NCI-H2196 (cell line): ENCODE measurements at regions not wholly inside any gene's neighbourhood (a gene's known extent, or its start where the extent isn't known, plus 50 kb on each side); places are given as distances from the start of the nearest gene placed in this dataset.
"Not testable (repeated sequence)": the region's sequence is repeated elsewhere in the genome, so short reads cannot be mapped to it uniquely, and the experiment has no call there.

Experiments used
- DNase-seq: peaks from one replicate; lab custom pipeline; 2025; ENCODE audit not compliant: unreplicated experiment; lab: John Stamatoyannopoulos, UW

DNA sequence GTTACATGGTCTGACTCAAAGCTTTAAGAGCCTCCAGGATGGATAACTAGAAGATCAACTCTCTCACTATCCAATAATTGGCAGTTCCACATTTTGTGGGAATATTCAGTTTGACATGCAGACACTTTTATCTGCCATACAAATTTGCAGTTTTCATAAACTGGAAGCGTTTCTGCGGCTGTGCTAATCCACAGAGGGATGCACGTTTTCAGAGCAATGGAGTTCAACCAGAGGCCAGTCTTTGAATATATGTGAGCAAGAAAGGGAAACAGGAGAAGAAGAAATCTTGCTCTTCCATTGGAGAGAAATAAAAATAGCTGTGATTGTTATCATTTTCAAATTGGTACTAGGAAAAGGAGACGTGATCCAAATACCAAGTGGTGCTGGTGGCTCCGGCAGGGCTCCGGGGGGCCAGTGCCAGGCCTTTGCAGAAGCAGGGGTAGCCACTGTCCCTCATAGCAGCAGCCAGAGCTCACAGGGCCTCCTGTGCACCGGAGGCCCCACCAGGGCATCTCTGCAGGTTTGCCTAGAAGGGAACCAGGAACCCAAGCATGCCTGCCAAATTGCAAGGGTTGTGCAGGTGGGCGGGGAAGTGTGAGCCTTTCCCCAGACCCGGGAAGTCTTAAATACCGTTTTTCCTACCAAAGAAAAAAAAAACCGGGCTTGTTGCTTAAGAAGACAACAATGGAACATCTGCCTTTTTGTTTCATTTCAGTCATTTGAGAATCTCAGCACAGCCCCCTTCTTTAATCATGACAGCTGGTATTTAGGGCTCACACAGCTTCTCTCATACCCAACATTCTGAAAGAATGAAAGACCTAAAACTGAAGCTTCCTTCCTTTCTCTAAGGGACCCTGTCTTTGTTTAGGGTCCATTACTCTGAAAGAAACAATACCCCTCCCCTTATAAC is 791.1 kb upstream of the SOX11 start:
- DNase-seq: no peak

DNA sequence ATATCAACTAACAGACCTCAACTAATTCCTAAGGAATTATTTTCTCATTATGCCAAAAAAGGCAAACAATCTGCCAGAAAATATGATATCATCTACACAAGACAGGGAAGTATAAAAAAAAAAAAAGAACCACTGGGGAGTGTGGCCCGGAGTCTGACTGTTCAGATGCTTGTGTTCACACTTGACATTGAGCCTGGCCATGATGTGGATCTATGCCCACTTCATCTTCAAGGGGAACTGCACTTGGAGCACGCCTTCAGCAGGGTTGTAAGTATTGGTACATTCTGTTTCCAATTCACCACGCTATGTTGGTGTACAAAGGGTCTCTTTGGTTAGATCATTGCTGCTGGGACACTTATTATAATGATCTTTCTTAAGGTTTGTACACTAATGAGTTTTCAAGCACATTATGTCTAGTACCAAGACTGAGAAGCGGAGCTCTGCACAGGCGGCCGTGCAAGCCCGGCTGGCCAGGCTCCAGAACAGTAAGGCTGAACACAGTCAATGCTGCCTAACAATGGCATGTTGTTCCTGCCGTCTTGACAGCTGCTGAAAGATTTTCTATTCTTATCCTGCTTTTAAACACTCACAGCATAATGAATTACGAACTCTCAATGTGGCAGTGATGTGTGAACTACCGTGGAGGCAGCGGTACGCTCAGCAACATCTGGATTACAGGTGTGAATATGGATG is 788.4 kb upstream of the SOX11 start:
- no peak for DNase-seq

DNA sequence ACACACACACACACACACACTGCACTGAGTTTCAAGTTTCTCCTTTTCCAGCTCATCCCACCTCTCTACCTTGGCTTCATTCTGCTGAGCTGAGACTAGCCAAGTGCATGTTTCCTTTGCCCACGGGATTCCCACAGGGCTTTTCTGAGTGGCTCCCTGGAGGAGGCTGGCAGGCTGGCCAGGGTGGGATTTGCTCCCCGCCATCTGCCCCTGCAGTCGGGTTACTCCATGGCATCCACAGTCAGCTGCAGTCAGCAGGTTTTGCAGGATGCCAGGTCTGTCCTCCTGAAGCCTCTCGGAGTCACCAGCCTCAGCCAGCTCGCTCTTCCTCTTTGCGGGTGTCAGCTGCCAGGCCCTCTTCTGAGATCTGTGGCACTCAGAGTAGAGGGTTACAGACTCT is 783.7 kb upstream of the SOX11 start:
- no peak for DNase-seq

DNA sequence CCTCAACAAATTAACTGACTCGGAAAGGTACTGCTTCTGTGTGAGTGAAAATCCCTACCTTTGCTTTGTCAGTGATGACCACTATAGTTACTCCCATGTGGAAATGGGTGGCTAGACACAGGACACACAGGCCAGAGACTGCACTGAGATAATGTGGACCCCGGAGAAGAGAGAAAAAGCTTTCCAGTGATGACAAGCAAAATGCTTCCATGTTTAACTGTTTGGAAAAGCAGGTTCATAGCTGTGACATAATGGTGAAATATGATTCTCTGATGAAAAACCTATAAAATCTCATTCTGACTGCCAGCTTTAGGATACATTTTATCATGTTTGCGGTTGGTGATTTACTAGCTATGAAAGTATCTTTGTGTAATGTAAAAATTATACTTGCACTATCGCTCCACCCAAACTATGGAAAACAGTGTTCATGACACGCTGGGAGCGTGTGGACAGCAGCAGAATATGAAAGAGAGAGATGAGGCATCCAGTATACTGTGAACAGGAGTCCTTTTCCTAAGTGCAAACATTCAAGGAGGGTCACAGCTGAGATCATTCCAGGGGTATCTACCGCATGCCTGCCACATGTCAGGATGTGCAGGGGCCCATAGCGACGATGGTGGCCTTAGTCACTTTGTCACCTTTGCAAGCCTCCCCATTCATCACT is 782.7 kb upstream of the SOX11 start:
- no peak for DNase-seq

DNA sequence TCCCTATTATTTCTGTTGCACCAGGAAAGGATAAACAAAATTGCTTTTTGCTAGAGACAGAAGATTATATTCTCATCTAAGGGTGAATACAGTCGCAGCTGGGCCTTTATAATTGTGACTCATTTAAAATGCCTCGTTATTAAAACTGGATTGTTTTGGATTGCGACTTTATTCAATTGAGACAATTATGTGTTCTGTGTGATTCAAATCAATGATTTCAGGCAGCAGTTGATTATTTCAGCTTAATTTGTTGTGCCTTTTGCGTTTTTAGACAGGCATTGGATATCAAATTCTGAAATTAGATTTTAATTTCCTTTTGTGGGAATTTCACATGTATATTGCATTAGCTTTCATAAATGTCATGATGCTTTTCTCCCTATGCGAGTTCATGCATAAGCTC is 778.1 kb upstream of the SOX11 start:
- no peak for DNase-seq

DNA sequence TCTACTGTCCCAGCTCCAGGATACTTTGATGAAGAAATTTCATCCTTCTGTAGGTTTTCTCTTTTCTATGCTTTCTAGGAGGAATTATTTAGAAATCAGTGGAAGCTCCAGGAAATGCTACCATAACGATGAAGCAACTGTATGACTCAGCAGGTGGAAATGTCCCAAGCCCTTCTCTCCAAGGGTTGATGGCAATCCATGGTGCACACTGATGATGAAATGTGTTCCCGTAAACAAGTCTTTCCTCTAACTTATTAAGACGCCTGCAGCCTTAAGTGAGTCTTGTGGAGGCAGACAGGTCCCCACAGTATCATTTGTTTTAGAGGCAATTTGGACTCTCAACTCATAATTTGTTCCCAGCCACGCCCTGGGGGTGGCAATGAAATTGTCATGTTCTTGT is 777.6 kb upstream of the SOX11 start:
- no peak for DNase-seq

DNA sequence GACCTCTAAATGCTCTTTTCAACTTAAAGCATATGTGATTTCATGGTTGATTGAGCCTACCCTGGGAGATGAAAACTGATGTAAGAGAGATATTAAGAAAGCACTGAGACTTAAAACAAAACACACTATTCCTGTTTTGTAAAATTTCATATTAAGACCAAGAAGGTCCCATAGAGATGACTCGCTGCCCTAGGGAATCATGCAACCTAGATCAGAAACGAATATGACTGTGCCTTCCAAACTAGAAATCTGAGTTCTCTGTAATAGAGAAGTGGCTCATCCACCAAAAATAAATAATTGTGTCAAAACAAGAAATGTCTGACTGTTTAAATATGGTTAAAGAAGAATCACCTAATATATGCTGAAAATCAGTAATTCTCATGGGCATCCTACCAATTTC is 776.8 kb upstream of the SOX11 start:
- DNase-seq: no peak

DNA sequence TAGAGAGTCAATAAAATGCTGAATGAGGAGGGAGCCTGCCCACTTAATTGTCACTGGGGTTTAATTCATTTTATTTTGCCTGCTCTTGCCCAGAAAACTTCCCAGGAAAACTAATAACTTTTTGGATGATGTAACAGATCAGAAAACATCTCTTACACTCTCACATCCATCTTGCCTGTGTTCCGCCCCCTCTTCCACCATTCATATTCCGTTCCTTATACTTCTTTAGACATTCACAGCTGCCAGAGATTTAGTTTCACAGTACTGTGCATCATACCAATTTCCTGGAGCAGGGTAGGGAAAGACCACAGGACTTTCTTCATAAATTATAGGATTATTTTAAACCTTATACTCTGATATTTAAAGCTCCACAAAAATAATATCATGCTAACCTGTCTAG is 776.1 kb upstream of the SOX11 start:
- DNase-seq: no peak

DNA sequence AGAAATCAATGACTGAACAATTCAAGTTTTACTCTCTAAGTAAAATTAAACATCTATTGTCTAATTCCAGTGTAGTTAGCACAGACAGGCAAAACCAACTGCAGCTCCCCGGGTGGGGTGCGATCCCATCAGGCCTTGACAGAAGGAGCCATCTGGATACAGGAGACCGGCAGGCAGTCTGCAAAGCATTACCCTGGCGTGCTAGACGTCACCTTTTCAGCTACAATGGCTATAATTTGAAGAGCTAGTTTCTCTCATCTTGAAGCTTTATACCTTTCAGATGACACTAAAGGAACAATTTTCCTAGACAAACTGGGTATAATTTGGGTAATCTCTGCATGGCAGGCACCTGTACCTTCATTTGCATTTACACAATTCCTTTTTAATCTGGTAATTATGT is 761.5 kb upstream of the SOX11 start:
- no peak for DNase-seq

DNA sequence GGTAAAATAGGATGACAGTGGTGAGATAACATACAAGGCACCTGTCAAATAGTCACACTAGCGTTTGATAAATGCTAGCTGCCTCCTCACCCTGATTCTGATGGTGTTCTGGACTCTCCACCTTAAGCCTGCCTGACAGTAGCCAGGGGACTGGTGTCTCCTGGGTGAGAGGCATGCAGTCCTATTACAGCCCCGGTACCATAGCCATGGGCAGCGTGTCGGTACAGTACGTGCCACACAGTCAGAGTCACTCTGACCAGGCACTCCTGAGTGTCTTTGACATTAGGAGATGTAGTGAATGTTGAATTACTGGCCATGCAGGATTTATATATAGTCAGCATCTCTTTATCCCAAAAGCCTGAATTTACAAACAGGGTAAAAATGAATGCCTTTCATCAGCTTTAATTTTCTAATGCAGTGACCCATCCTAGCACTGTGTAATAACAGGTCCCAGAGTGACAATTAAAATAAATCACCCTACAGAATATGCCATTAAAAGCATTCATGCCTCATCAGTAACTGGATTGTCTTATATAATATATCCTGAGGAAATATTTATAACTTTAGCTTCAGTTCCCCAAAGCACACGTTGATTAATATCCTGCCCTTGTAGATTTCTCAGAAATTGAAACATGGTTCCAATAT is 760.3 kb upstream of the SOX11 start:
- DNase-seq: no peak

DNA sequence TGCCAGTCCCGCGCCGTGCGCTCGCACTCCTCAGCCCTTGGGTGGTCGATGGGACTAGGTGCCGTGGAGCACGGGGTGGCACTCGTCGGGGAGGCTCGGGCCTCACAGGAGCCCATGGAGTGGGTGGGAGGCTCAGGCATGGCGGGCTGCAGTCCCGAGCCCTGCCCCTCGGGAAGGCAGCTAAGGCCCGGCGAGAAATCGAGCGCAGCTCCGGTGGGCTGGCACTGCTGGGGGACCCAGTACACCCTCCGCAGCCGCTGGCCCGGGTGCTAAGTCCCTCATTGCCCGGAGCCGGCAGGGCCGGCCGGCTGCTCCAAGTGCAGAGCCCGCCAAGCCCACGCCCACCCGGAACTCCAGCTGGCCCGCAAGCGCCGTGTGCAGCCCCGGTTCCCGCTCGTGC is 756.9 kb upstream of the SOX11 start:
- not testable (repeated sequence) for DNase-seq

DNA sequence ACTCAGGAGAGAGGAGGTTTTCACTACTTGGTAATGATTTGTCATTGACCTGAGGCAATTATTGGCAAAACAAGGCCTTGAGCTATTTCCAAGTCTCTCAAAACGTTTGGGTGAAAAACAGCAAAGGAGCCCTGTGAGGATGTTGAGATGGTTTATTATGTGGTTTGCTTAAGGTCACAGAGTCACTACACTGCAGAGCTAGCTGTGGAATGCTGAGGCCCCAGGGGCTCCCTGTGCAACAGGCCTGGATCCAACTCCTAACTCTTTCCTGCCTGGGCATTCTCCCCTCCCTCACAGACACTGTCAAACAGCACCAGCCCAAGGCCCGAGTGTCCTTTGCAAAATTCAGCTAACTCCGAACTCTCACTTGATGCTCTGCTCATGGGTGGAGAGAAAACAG is 754.6 kb upstream of the SOX11 start:
- DNase-seq: no peak

DNA sequence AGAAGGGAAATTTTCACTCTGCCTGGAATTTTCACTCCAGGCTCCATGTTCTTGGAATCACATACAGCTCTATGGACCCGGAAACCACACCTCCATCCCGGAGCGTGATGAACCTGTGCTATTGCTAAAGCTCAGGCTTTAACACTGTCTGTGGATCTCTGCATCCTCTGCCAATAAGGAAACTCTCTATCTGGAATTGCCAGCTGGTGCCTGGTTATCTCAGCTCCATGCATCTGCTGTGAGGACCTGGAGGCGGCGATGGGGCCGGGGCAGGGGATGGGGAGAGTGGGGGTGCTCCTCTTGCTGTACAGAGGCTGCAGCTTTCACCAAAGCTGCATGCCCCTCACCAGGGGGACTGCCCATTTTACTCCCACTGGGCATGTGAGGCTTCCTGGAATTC is 754.0 kb upstream of the SOX11 start:
- no peak for DNase-seq

DNA sequence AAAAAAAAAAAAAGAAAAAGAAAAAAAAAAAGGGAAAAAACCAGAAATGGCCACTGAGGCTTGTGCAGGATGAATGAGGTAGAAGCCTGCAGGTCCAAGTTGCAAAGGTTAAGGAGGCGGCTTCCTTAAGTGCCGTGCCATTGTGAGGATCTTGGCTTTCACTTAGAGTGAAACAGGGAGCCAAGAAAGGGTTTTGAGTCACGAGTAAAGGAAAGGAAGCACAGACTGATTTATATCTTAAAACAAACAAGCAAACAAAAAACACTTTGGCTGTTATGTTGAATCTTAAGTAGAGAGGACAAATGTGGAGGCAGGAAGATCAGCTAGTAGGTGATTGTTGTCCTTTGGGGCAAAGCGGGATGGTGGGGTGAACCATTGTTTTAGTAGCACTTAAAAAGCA is 749.7 kb upstream of the SOX11 start:
- no peak for DNase-seq

DNA sequence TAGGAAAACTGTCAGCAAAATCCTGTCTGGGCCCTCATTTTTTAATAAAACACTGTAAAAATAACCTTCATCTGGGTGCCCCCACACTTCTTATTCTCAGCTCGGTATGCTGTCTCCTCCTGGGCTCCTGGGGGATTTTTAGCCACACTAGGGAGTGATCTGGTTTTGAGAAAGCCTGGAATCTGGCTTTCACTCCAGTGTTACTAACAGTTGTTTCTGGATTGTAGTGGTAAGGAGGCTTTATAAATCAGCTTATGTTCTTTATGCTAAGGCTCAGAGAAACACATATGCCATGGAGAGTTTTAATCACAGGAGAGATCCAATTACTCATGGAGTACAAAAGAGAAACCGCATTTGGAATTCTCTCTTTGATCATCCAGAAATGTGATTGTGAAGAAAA is 744.3 kb upstream of the SOX11 start:
- no peak for DNase-seq

DNA sequence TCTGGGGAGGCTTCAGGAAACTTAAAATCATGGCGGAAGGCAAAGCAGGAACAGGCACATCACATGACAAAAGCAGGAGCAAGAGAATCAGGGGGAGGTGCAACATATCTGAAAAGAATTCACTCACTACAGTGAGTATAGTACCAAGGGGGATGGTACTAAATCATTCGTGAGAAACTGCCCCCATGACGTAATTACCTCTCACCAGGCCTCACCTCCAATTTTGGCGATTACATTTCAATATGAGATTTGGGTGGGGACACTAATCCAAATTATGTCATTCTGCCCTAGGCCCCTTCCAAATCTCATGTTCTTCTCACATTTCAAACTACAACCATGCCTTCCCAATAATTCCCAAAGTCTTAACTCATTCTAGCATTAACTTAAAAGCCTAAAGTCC is 740.8 kb upstream of the SOX11 start:
- DNase-seq: no peak

DNA sequence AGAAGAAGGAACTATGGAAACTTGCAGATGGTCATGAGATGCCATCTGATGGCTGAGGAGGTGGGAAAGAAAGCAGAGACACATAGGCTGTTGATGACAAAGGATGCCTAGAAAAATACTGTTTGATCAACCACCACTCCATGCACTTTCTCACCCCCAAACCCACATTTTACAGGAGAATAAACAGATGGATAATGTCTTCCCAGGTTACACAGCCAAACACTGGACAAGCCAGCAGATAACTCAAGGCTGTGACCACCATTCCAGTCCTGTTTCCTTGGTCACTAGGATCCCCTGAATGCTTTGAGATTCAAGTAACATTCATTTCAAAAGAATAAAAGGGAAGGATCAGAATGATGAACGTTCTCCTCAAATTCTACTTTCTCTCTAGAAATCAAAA is 733.0 kb upstream of the SOX11 start:
- no peak for DNase-seq

DNA sequence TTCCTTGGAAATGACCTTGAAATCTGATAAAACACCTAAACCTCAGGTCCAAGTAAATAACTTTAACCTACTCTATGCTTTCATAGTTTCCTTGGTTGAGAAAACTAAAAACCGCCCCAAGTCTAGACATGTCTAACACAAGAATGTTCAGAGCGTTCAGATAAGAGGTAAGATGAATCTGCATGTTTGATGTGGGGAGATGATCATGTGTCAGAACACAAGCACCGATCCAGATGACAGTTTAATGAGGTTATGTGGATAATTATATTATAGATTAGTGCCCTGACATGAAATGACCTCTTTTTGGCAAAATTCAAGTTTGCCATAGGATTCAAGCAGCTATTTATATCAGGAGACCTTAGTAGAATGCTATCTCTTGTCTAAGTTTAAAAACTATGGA is 729.8 kb upstream of the SOX11 start:
- DNase-seq: no peak

DNA sequence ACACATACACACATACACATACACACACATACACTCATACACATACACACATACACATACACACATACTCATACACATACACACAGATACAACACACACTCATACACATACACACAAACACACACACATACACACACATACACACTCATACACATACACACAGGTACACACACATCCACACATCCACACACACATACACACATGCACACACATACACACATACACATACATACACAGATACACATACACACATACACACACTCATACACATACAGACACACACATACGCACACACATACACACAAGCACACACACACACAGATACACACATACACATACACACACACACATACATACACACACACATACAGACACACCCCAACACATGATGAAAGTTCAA is 729.1 kb upstream of the SOX11 start:
- DNase-seq: no peak

DNA sequence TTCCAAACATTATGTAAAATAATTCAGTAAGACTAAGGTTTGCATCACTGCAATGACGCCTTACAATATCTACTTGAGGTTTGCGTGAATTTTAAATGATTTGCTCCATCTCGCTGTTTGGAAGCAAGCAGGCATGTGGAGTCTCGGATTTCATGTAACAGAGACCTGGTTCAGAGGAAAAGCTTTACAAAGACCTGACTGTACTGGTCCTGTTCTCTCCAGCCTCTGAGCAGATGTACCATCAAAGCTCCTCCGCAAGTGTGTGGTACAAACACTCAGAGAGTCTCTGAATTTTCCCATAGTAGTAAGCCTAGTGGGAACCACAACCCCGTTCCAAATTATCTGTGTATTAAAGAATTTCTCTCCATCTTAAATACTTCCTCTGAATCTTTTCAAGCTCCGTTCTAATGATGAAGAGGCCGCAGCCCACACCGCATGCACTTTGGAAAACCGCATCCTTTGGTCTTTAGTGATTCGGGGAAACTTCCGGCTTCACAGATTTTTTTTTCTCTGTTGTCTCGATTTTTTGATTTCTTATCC is 728.1 kb upstream of the SOX11 start:
- DNase-seq: no peak

DNA sequence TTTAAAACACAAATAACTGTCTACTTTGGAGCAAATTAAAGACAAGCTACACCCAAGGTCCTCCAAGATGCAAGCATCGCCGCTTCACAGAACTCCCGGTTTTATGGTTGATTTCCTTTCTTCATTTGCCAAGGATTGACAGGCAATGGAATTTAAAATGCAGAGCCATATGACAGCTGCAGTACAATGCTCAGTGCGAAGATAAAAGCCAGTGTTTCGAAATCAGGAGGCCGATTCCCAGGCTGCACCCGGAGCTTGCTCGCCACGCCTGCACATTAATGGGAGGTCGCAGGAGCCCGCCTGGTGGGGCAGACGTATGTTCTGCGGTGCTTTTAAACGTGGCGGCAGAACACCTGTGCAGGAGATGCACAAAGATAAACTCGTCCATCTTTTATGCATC is 727.6 kb upstream of the SOX11 start:
- DNase-seq: no peak
